EH (cell line): ENCODE measurements at regions not wholly inside any gene's neighbourhood (a gene's known extent, or its start where the extent isn't known, plus 50 kb on each side); places are given as distances from the start of the nearest gene placed in this dataset.
A peak's percentile ranks its signal among the peaks of the same experiment; 100 is the strongest.
"Not testable (repeated sequence)": the region's sequence is repeated elsewhere in the genome, so short reads cannot be mapped to it uniquely, and the experiment has no call there.

Source experiments
- DNase-seq: peaks from one replicate; pipeline ENCODE4 v3.0.0-alpha.2; 2015; ENCODE audit warnings: low read depth

- no peak for DNase-seq
Measured at GRCh38 chr21:33993286-33994231, 78.0 kb upstream of the ATP5PO start.

GRCh38 chr21:33992412-33992811 is 76.8 kb upstream of the ATP5PO start:
- not testable (repeated sequence) for DNase-seq

DNA sequence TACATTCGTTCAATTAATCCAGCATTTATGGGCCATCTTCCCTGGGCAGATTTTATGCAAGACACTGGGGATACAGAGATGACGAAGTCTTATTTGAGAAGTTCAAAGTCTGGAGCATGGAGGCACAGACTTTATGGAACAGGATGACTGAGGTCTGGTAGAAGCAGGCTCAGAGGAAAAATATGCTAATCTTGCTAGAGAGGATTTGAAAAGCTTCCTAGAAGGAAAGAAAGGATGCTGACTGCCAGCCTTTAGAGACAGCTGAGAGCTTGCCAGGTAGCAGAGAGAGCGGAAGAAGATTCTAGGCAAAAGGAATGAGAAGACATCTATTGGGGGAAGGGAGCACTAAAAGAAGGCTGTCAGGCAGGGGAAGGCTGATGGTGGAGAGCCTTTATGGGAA is 75.5 kb upstream of the ATP5PO start:
- DNase-seq = no peak

GRCh38 chr21:33989440-33989839 is 73.8 kb upstream of the ATP5PO start:
- DNase-seq = no peak

- DNase-seq = no peak
Measured at GRCh38 chr21:33988237-33989017, 72.8 kb upstream of the ATP5PO start.

- DNase-seq = no peak
Measured at GRCh38 chr21:33987461-33987860, 71.9 kb upstream of the ATP5PO start.

- DNase-seq = no peak
Measured at GRCh38 chr21:33985117-33986050, 69.8 kb upstream of the ATP5PO start.

DNA sequence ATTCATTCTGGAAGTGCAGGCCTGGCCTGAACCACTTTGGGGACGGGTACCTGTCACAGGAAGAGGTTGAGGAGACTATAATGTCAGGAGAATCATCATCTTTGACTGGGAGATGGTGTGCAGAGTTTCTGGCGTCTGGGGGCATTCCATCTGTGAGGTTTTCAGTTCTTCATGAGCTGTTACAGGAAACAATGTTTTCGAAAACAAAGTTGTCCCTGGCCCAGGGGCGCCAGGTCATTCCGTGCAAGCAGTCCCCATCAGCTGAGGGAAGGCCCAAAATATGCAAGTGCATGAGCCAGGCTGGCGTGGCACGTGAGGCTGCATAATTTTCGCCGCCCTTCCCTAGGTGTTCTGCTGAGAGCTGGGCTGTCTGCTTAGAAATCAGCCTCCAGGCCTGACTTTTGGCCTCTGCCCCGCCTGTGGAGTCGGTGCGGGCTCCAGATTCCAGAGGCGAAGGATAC is 68.4 kb upstream of the ATP5PO start:
- DNase-seq = no peak

GRCh38 chr21:33981391-33982101 is 65.9 kb upstream of the ATP5PO start:
- DNase-seq = no peak

DNA sequence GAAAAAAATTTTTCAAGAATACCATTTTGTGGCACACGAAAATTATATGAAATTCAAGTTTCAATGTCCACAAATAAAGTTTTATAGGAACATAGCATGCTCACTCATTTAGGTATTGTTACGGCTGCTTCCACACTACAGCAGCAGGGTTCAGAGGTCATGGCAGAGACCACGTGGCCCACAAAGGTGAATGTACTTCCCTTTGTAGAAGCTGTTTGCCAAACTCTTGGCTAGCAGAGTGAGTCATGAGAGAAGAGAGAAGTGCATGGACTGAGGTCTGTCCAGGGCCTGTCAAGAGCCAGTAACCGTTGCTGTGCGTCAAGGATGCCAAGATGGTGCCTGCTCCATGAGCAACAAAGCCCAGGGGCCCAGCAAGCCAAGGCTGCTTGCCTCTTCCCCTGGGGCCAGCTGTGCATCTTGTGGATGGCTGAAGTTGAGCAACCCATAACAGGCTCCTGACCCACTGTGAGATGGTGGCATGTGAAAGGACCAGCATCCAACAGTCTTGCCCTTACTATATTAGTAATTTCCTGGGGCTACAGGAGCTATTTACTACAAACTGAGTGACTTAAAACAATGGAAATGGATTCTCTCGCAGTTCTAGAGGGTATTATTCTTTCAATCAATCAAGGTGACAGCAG is 64.8 kb upstream of the ATP5PO start:
- DNase-seq = no peak

- no peak for DNase-seq
Measured at GRCh38 chr21:33978585-33978984, 63.0 kb upstream of the ATP5PO start.

GRCh38 chr21:33977721-33978369 is 62.2 kb upstream of the ATP5PO start:
- DNase-seq = no peak

GRCh38 chr21:33977017-33977720 is 61.6 kb upstream of the ATP5PO start:
- DNase-seq = no peak

GRCh38 chr21:33976082-33977016 is 60.7 kb upstream of the ATP5PO start:
- peak; percentile 96 for DNase-seq

GRCh38 chr21:33975548-33976081 is 60.0 kb upstream of the ATP5PO start:
- DNase-seq = peak; percentile 65

DNA sequence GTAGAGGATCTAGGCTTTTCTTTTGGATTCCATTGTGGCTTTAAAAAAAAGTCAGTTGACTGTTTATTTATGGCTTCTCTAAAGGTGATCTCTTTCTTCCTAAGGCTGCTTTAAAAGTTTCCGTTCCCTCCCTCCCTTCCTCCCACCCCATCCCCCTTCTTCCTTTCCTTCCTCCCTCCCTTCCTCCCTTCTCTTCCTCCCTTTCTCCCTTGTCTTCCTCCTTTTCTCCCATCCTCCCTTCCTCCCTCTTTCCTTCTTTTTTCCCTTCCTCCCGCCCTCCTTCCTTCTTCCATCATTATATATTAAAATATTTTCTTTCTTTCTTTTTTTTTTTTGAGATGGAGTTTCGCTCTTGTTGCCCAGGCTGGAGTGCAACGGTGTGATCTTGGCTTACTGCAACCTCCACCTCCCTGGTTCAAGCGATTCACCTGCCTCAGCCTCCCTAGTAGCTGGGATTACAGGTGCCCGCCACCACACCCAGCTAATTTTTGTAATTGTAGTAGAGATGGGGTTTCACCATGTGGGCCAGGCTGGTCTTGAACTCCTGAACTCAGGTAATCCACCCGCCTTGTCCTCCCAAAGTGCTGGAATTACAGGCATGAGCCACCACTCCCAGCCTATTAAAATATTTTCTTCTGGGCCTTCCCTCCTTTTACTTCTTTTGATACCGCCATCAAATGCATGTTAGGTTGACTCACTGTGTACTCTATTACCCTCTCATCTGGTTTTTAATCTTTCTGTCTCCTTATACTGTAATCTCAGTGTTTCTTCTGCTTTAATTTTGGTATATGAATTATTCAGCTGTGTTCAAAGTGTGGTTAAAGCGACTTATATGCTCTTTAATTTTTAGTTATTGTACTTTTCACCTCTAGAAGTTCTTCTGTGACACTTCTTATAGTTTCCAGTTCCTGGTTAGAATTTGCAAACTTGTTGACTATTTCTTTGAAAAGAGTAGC is 59.2 kb upstream of the ATP5PO start:
- DNase-seq = no peak

DNA sequence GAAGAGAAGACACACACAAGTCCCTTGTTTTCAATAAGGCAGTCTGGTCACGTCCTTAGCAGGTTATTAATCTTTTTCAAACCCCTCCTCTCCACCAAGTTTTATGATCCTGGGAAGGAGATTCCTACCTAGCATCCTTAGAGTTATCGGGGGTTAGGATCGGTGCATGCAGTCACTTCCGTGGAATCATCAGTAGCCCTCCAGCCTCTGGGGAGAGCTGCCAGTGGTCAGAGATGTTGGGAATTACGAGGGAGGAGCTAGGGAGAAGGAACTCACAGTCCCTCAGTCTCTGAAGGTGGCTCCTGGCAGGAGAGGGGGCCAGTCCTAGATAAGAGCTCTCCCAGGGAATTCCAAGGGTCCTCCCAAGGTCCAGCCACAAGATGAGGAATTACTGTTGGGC is 57.7 kb upstream of the ATP5PO start:
- peak; percentile 64 for DNase-seq
